Ectodermal cell (in vitro differentiated cells): ENCODE measurements at regions not wholly inside any gene's neighbourhood (a gene's known extent, or its start where the extent isn't known, plus 50 kb on each side); places are given as distances from the start of the nearest gene placed in this dataset.

Experiments
- H3K27ac ChIP-seq: 2 replicates; pipeline ENCODE4 v1.7.0; 2013; ENCODE audit warnings: mild to moderate bottlenecking, low read depth, low read length; ENCODE audit not compliant: insufficient read depth, poor library complexity, severe bottlenecking
- H3K27me3 ChIP-seq: 2 replicates; pipeline ENCODE4 v1.7.0; 2013; ENCODE audit warnings: mild to moderate bottlenecking, low read length; ENCODE audit not compliant: insufficient read depth, control insufficient read depth, poor library complexity, severe bottlenecking
- H3K36me3 ChIP-seq: one replicate; pipeline ENCODE4 v1.7.0; 2013; ENCODE audit warnings: low read length; ENCODE audit not compliant: control insufficient read depth, insufficient read depth
- H3K4me1 ChIP-seq: one replicate; pipeline ENCODE4 v1.7.0; 2013; ENCODE audit warnings: low read length; ENCODE audit not compliant: control insufficient read depth, insufficient read depth
- H3K4me3 ChIP-seq: 2 replicates; pipeline ENCODE4 v1.7.0; 2013; ENCODE audit warnings: low read depth, low read length, control low read depth; ENCODE audit not compliant: insufficient read depth
- H3K9me3 ChIP-seq: 2 replicates; pipeline ENCODE4 v1.7.0; 2013; ENCODE audit warnings: mild to moderate bottlenecking, low read length, moderate library complexity; ENCODE audit not compliant: control insufficient read depth
- WGBS, 2 experiments: methylation state at CpG; one replicate each; pipeline ENCODE4 v1.1.7; 2013; ENCODE audit warnings: missing lambda C conversion rate in 2 of 2; 5-methylcytosine and 5-hydroxymethylcytosine counted together

DNA sequence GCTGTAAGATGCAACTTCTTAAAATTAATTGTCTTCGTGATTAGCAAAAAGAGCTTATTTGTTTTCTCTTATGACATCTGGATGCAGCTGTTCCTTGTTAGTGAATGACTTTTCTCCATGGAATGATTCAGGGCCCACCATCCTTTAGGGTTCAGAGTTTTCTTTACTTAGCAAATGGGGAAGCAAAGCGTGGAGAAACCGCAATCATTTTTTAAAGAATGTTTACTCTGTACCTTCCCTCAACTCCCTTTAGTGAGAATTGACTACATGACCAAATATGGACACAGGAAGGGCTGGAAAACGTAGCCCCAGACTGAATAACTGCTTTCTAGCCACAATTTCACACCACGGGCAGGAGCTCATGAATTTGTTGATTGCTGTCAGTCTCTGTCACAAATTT lies 130.1 kb downstream of the EDEM1 start:
- Histone ChIP-seq H3K4me1 (no peaks in the 10 kb centered on the region), H3K27ac (no peak overlapping the region), H3K36me3 (no peaks in the 10 kb centered on the region), H3K9me3 (no peaks in the 10 kb centered on the region), H3K27me3 (no peaks in the 10 kb centered on the region), H3K4me3 (no peak overlapping the region)
- 87 to 91% methylated on average over 5 of the region's 5 CpGs for WGBS, 2 experiments

DNA sequence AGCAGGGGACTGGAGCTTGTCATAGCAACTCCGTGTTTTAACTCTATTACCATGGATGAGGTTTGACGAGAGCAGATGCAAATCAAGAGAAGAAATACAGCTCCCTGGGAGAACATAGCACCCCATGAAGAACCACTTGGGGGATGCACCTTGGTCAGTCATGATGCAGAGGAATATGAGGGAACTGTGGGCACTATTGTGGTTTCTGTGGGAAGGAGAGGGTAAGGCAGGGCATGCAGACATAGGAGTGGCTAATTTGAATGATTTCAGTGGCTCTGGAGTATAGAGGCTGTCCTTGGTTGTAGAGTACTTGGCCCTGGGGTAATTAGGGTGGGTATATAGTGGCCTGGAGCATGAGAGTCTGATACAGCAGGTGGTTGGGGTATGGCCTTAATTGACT lies 131.9 kb downstream of the EDEM1 start:
- H3K9me3 ChIP-seq, result no peaks in the 10 kb centered on the region
- no peaks in the 10 kb centered on the region for H3K4me1 ChIP-seq
- H3K27me3 ChIP-seq, result no peaks in the 10 kb centered on the region
- no peak overlapping the region for H3K27ac ChIP-seq
- no peaks in the 10 kb centered on the region for H3K36me3 ChIP-seq
- 94 to 99% methylated on average over 2 of the region's 2 CpGs for WGBS, 2 experiments
- no peak overlapping the region for H3K4me3 ChIP-seq

DNA sequence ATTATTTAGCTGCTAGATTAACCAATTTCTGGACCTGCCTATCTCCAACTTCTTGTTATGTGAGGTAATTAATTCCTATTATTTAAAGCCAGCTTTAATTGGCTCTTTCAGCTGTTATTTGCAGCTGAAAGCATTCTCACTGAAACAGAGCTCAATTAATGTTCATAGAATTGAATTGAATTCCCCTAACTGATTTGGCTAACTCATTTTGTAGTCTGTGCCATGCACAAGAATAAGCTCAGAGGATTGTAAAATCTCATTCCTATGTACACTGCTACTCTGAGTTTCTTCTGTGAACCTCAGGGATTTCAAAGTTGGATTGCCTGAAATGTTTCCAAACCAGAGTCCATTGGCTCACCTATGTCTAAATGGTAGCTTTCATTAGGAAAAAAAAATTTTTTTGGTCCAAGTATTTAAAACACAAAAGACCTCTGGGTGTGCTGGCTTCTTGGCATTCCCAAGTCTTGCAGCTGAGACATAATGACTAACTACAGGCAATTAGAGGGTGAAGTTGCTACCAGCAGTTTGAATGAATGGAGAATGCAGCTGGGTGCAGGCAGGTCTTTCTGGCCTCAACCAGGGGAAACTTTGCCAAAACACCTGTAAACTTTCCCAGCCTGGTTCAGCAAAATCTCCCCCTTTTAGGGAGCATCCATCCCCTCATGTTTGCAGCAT lies 134.3 kb downstream of the EDEM1 start:
- H3K27me3 ChIP-seq, result no peaks in the 10 kb centered on the region
- H3K9me3 ChIP-seq, result no peaks in the 10 kb centered on the region
- H3K27ac ChIP-seq, result no peak overlapping the region
- H3K36me3 ChIP-seq, result no peaks in the 10 kb centered on the region
- H3K4me1 ChIP-seq, result no peaks in the 10 kb centered on the region
- no peak overlapping the region for H3K4me3 ChIP-seq

DNA sequence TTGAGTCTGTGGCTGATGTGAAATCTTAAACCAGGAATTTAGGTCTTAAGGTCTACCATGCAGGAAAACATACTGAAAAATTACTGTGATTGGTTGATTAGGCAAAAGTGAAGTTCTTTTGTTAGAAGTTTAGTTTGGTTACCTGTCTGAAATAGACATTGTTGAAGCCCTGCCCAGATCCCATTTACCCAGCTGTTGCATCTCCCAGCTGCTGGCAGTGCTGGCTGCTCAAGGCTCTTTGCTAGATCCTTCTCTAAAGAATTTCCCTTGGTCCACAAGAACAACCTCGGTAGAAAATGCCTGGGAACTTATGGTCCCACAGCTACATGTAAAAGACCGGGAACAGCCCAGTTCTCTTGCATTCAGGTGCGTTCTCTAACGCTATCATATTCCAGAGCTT lies 137.3 kb downstream of the EDEM1 start:
- 69% methylated on average over 4 of the region's 4 CpGs for WGBS, 2 experiments
- no peak overlapping the region for H3K27ac ChIP-seq
- H3K9me3 ChIP-seq, result no peaks in the 10 kb centered on the region
- no peaks in the 10 kb centered on the region for H3K4me1 ChIP-seq
- no peak overlapping the region for H3K4me3 ChIP-seq
- no peaks in the 10 kb centered on the region for H3K27me3 ChIP-seq
- H3K36me3 ChIP-seq, result no peaks in the 10 kb centered on the region

DNA sequence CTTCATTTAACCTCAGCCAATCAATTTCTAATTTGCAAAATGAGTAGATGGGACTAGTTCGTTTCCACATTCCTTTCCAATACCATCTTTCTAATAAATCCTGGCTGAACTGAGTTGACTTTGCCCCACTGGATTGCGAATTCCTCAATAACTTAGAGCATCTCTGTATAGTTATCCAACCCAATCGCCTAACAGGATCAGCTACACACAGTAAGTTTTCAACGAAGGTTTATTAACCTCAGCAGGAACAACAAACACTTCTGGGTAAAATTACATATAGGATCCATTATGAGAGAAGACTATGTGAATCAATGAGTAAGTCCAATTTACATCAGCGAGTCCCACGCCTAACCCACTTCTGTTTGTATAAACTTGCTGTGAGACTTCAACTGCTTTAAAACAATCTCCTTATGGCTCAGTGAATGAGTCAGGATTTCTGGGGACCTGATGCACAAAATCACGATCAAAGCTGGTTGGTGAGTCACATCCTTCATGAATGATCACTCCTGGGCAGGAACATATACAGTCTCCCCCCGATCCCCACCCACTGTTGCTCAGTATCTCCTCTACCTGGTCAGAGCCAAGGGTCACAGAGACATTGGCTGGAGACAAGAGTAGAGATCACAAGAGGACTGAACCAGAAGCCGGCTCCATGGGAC lies 142.8 kb downstream of the EDEM1 start:
- Histone ChIP-seq H3K9me3 (no peaks in the 10 kb centered on the region), H3K36me3 (no peaks in the 10 kb centered on the region), H3K4me1 (no peaks in the 10 kb centered on the region), H3K4me3 (no peak overlapping the region), H3K27me3 (no peaks in the 10 kb centered on the region), H3K27ac (no peak overlapping the region)
- whole genome bisulfite sequencing, 2 experiments, result 86 to 89% methylated on average over 9 of the region's 9 CpGs

DNA sequence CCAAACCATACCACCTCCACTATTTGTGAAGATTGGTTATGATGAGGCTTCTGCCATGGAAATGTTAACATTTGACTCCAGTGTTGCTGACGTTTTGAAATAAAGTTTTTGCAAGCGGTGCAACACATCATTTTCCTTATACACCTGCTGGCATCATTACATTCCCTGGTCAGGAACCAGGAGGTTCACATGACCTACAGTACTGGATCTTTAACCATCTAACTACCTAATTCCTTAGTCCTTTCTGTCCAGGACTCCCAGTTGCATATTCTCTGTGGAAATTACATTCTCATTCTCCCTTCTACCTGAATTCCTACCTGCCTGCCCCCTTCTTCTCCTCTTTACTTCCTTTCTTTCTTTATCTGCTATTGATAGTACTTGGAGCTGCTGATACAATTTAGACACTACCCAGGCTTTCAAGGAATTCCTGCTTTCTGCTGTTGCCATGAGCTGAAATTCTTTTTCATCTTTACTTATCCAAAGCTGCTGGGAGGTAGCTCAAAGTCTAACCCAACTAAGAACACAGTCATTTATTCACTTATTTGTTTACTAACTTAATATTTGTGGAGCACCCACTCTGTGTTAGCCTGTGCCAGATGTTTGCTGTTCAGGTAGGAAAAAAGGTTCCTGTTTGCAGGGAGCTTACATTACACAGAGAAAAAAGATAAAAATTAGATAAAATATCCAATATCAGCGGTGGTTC lies 144.2 kb downstream of the EDEM1 start:
- H3K27me3 ChIP-seq, result no peaks in the 10 kb centered on the region
- H3K4me1 ChIP-seq, result no peaks in the 10 kb centered on the region
- H3K27ac ChIP-seq, result no peak overlapping the region
- 88 to 92% methylated on average over 3 of the region's 3 CpGs for WGBS, 2 experiments
- H3K9me3 ChIP-seq, result no peaks in the 10 kb centered on the region
- H3K4me3 ChIP-seq, result no peak overlapping the region
- H3K36me3 ChIP-seq, result no peaks in the 10 kb centered on the region

DNA sequence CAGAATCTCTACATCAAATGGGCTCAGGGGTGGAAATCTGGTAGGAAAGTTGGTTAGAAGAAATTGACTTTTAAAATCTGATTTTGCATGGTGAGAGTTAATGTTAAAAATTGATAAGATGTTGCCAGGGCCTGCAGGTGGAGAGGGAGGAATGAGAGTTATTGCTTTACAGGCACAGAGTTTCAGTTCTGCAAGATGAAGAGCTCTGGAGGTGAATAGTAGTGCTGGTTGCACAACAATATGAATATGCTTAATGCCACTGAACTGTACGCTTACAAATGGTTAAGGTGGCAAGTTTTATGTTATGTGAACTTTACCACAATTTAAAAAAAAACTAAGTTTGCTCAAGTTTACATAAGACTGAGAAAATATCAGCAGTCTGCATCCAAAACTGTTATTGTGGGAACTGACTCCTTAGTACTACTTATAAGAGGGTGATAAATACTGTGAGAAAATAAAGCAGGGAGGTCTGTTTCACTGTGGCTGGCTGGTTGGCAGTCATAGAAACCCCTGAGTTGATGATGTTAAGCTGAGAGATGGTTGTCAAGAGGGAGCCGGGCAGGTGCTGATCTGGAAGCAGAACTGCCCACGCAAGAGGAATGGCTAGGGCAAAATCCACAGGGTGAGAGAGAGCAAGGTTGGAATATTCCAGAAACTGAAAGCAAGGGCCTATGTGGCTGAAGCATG lies 144.9 kb downstream of the EDEM1 start:
- no peak overlapping the region for H3K4me3 ChIP-seq
- H3K9me3 ChIP-seq, result no peaks in the 10 kb centered on the region
- no peaks in the 10 kb centered on the region for H3K27me3 ChIP-seq
- 87 to 90% methylated on average over 3 of the region's 3 CpGs for WGBS, 2 experiments
- H3K36me3 ChIP-seq, result no peaks in the 10 kb centered on the region
- no peaks in the 10 kb centered on the region for H3K4me1 ChIP-seq
- no peak overlapping the region for H3K27ac ChIP-seq

DNA sequence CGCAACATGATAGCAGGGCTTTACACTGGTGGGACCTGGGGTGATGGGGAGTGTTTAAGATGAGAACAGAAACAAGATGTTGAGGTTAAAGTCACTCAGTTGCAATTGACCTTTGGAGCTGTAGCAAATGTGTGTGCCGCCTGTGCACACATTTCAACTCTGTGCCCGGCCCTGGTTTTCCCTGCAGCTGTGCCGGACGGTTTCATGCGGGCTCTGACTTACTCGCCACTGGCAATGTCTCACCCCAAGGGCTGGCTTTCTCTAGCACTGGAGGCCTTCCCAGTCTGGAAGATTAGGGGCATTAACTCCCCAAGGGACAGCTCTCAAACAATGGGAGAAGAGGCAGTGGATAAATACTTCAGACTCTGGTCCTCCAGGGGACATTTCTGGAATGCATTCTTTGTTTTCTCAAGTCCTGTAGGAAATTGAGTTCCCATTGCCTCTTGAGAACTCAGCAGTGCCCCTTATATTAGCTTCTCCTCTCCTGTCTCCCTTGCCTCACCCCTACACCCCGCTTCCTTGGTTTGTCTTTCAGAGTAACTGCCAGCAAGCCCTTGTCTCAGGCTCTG lies 152.5 kb downstream of the EDEM1 start:
- Histone ChIP-seq H3K9me3 (no peaks in the 10 kb centered on the region), H3K4me3 (no peak overlapping the region), H3K4me1 (peaks cover 9% of the 10 kb centered on the region), H3K36me3 (no peaks in the 10 kb centered on the region), H3K27me3 (no peaks in the 10 kb centered on the region), H3K27ac (no peak overlapping the region)
- WGBS, 2 experiments, result 76 to 79% methylated on average over 8 of the region's 8 CpGs

DNA sequence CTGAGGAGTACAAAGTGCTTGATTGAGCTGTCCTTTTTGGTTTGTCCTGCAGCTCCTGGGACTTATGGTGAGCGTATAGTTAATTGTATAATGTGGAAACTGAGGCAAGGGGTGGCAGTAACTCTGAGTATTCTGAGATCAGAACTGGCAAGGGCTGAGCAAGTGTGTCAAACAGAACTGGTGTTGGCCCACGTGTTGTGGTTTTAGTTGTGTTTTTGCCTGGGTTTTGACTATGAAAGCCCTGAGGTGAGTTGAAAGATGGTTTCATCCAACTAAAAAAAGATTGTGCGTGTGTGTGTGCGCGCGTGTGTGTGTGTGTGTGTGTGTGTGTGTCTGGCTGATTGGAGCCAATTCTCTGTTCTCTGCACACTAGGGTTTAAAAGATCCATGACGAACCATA lies 154.1 kb downstream of the EDEM1 start:
- H3K4me3 ChIP-seq, result no peak overlapping the region
- no peak overlapping the region for H3K27ac ChIP-seq
- peaks cover 9% of the 10 kb centered on the region for H3K4me1 ChIP-seq
- no peaks in the 10 kb centered on the region for H3K36me3 ChIP-seq
- H3K27me3 ChIP-seq, result no peaks in the 10 kb centered on the region
- no peaks in the 10 kb centered on the region for H3K9me3 ChIP-seq
- WGBS, 2 experiments, result 85 to 86% methylated on average over 7 of the region's 7 CpGs

DNA sequence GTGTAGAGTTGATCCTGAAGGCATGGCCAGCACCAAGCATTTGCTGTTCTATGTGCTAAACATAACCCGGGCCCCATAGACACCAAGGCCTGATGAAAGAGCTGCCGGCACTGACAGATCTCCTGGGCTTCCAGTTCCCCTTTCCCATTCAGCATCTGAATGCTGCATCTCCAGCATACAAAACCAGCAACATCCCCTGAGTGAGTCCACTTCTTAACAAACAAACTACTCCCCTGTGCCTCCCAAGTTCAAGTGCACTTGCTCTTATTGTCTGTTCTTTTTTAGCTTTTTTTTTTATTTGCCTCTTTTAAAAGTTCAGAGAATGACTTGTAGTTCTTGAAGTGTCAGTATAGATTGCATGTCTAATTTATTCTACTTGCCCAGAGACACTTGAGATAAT lies 156.0 kb downstream of the EDEM1 start:
- Histone ChIP-seq H3K27me3 (no peaks in the 10 kb centered on the region), H3K27ac (no peak overlapping the region), H3K9me3 (no peaks in the 10 kb centered on the region), H3K4me1 (peaks cover 9% of the 10 kb centered on the region), H3K4me3 (no peak overlapping the region), H3K36me3 (no peaks in the 10 kb centered on the region)
- WGBS, 2 experiments, result 85 to 86% methylated on average over 2 of the region's 2 CpGs
